Neural progenitor cell (in vitro differentiated cells): ENCODE measurements at regions not wholly inside any gene's neighbourhood (a gene's known extent, or its start where the extent isn't known, plus 50 kb on each side); places are given as distances from the start of the nearest gene placed in this dataset.

Experiments
- DNase-seq: peaks from one replicate; pipeline ENCODE4 v3.0.0-alpha.2; 2016; ENCODE audit warnings: low spot score
- H2AFZ ChIP-seq: fragments of 200-600 bp; sonication (generic); replicated peaks from 2 replicates; pipeline ENCODE4 v1.6.1; 2016; ENCODE audit warnings: antibody characterized with exemption
- H3F3A ChIP-seq: fragments of 200-600 bp; sonication (generic); 2 replicates; pipeline ENCODE4 v1.6.1; 2016; ENCODE audit warnings: antibody characterized with exemption, low read depth
- H3K27ac ChIP-seq: fragments of 200-600 bp; sonication (generic); 2 replicates; pipeline ENCODE4 v1.5.1; 2016; ENCODE audit warnings: mild to moderate bottlenecking
- H3K27me3 ChIP-seq: fragments of 200-600 bp; sonication (generic); 2 replicates; pipeline ENCODE4 v1.6.1; 2016; ENCODE audit warnings: mild to moderate bottlenecking, moderate library complexity
- H3K36me3 ChIP-seq: fragments of 200-600 bp; sonication (generic); 2 replicates; pipeline ENCODE4 v1.5.1; 2016
- H3K4me1 ChIP-seq: fragments of 200-600 bp; sonication (generic); 2 replicates; pipeline ENCODE4 v1.6.1; 2016; ENCODE audit warnings: mixed run types
- H3K4me2 ChIP-seq: fragments of 200-600 bp; sonication (generic); 2 replicates; pipeline ENCODE4 v1.6.1; 2016
- H3K4me3 ChIP-seq: fragments of 200-600 bp; sonication (generic); 2 replicates; pipeline ENCODE4 v1.5.1; 2016
- H3K79me2 ChIP-seq: fragments of 200-600 bp; sonication (generic); 2 replicates; pipeline ENCODE4 v1.6.1; 2016; ENCODE audit warnings: low read depth
- H3K9ac ChIP-seq: fragments of 200-600 bp; sonication (generic); 2 replicates; pipeline ENCODE4 v1.6.1; 2016
- H3K9me3 ChIP-seq: fragments of 200-600 bp; sonication (generic); 2 replicates; pipeline ENCODE4 v1.5.1; 2016; ENCODE audit warnings: low read depth
- H4K20me1 ChIP-seq: fragments of 200-600 bp; sonication (generic); 2 replicates; pipeline ENCODE4 v1.6.1; 2016; ENCODE audit warnings: low read depth
- H3K27ac Mint-ChIP-seq: 3 replicates; pipeline ENCODE4 v1.8.0; 2021; ENCODE audit warnings: mixed read lengths
- H3K27me3 Mint-ChIP-seq: 2 replicates; pipeline ENCODE4 v1.8.0; 2022; ENCODE audit warnings: low read depth, mild to moderate bottlenecking, inconsistent platforms, moderate library complexity, mixed read lengths; ENCODE audit not compliant: insufficient read depth
- H3K36me3 Mint-ChIP-seq: 3 replicates; pipeline ENCODE4 v1.8.0; 2021; ENCODE audit warnings: mixed read lengths
- H3K4me1 Mint-ChIP-seq: 3 replicates; pipeline ENCODE4 v1.8.0; 2021; ENCODE audit warnings: mixed read lengths
- H3K4me3 Mint-ChIP-seq: 3 replicates; pipeline ENCODE4 v1.8.0; 2021; ENCODE audit warnings: mild to moderate bottlenecking, moderate library complexity, mixed read lengths
- H3K9me3 Mint-ChIP-seq: 3 replicates; pipeline ENCODE4 v1.8.0; 2020; ENCODE audit warnings: mixed read lengths
- CTCF ChIP-seq: fragments of 200-600 bp; sonication (generic); IDR thresholded peaks from 2 replicates; pipeline ENCODE4 v1.5.1; 2017; ENCODE audit warnings: antibody characterized with exemption, mild to moderate bottlenecking
- EZH2 ChIP-seq: fragments of 200-600 bp; sonication (generic); IDR thresholded peaks from 2 replicates; pipeline ENCODE4 v1.6.1; 2017; ENCODE audit warnings: antibody characterized with exemption, mild to moderate bottlenecking, moderate library complexity
- EZH2phosphoT487 ChIP-seq: fragments of 200-600 bp; sonication (generic); IDR thresholded peaks from 2 replicates; pipeline ENCODE4 v1.6.1; 2017; ENCODE audit warnings: antibody characterized with exemption

GRCh38 chr6:135789375-135790050 is 62.0 kb upstream of the PDE7B start:
- Histone ChIP-seq H4K20me1 (no peaks in the 10 kb centered on the region), H3K9ac (no peak overlapping the region), H3K4me3 (no peak overlapping the region), H3K27ac (no peak overlapping the region), H3F3A (no peaks in the 10 kb centered on the region), H2AFZ (no peak overlapping the region), H3K4me1 (no peaks in the 10 kb centered on the region), H3K36me3 (no peaks in the 10 kb centered on the region), H3K79me2 (no peaks in the 10 kb centered on the region), H3K9me3 (no peaks in the 10 kb centered on the region), H3K4me2 (no peak overlapping the region), H3K27me3 (no peaks in the 10 kb centered on the region)
- H3K36me3 Mint-ChIP-seq, result no peaks in the 10 kb centered on the region
- H3K27me3 Mint-ChIP-seq, result no peaks in the 10 kb centered on the region
- H3K27ac Mint-ChIP-seq, result no peak overlapping the region
- H3K9me3 Mint-ChIP-seq, result no peaks in the 10 kb centered on the region
- no peak for DNase-seq
- TF ChIP-seq EZH2 (no peak), CTCF (no peak), EZH2phosphoT487 (no peak)
- no peaks in the 10 kb centered on the region for H3K4me1 Mint-ChIP-seq
- no peak overlapping the region for H3K4me3 Mint-ChIP-seq

- Mint-ChIP-seq H3K27me3 (no peaks in the 10 kb centered on the region), H3K4me3 (no peak overlapping the region), H3K27ac (no peak overlapping the region), H3K9me3 (no peaks in the 10 kb centered on the region), H3K36me3 (no peaks in the 10 kb centered on the region), H3K4me1 (no peaks in the 10 kb centered on the region)
- H3K4me3 ChIP-seq, result no peak overlapping the region
- no peak overlapping the region for H3K9ac ChIP-seq
- H3K36me3 ChIP-seq, result no peaks in the 10 kb centered on the region
- no peaks in the 10 kb centered on the region for H3F3A ChIP-seq
- H2AFZ ChIP-seq, result no peak overlapping the region
- H3K4me2 ChIP-seq, result no peak overlapping the region
- TF ChIP-seq CTCF (no peak), EZH2 (no peak), EZH2phosphoT487 (no peak)
- H3K4me1 ChIP-seq, result no peaks in the 10 kb centered on the region
- no peaks in the 10 kb centered on the region for H3K9me3 ChIP-seq
- DNase-seq, result no peak
- no peaks in the 10 kb centered on the region for H3K27me3 ChIP-seq
- H3K27ac ChIP-seq, result no peak overlapping the region
- no peaks in the 10 kb centered on the region for H4K20me1 ChIP-seq
- no peaks in the 10 kb centered on the region for H3K79me2 ChIP-seq
Observed at GRCh38 chr6:135791441-135791840, 60.1 kb upstream of the PDE7B start.

GRCh38 chr6:135796643-135797305 is 54.7 kb upstream of the PDE7B start:
- Mint-ChIP-seq H3K9me3 (no peaks in the 10 kb centered on the region), H3K27me3 (peaks cover 2% of the 10 kb centered on the region), H3K4me3 (no peak overlapping the region), H3K36me3 (no peaks in the 10 kb centered on the region), H3K4me1 (no peaks in the 10 kb centered on the region), H3K27ac (no peak overlapping the region)
- Histone ChIP-seq H3K4me2 (no peak overlapping the region), H3K9ac (no peak overlapping the region), H3K36me3 (no peaks in the 10 kb centered on the region), H3K79me2 (no peaks in the 10 kb centered on the region), H3K9me3 (no peaks in the 10 kb centered on the region), H3K4me1 (no peaks in the 10 kb centered on the region), H3K4me3 (no peak overlapping the region), H3K27me3 (no peaks in the 10 kb centered on the region), H2AFZ (no peak overlapping the region), H3F3A (no peaks in the 10 kb centered on the region), H3K27ac (no peak overlapping the region), H4K20me1 (no peaks in the 10 kb centered on the region)
- TF ChIP-seq EZH2 (no peak), EZH2phosphoT487 (no peak), CTCF (no peak)
- DNase-seq, result no peak
